ENCODE measurements at regions not wholly inside any gene's neighbourhood (a gene's known extent, or its start where the extent isn't known, plus 50 kb on each side); places are given as distances from the start of the nearest gene placed in this dataset.

- H3K36me3 ChIP-seq (ENCODE audit: control insufficient read depth in 2 of 2, insufficient read depth in 2 of 2, low read length in 1 of 2): no peaks in the 10 kb centered on the region
- ATAC-seq (no peak), FAIRE-seq (no peak), DNase-seq (ENCODE audit: low read depth, low spot score) (no peak)
- ChIA-PET RAD21 (ENCODE audit: unreplicated experiment) (no interaction called here), SMC1A (ENCODE audit: uncharacterized antibody, unreplicated experiment) (no interaction called here), CTCF (no interaction called here), POLR2A (no interaction called here)
- H3K9me3 ChIP-seq (replicated peaks; ENCODE audit: control insufficient read depth, insufficient read depth, low read length): no peaks in the 10 kb centered on the region
- in situ Hi-C loops (cut with MboI) (no loop called here), intact Hi-C loops (cut with micrococcal nuclease; ENCODE audit: unreplicated experiment) (no loop called here)
- 17% methylated on average over 3 of the region's 3 CpGs for WGBS (ENCODE audit: insufficient coverage, insufficient replicate concordance, low lambda C conversion rate, missing lambda C conversion rate)
- no peak overlapping the region for H3K27ac ChIP-seq (ENCODE audit: control insufficient read depth, insufficient read depth)
- H3K79me2 ChIP-seq (ENCODE audit: control insufficient read depth, insufficient read depth, low read length): no peaks in the 10 kb centered on the region
- no peaks in the 10 kb centered on the region for H4K20me1 ChIP-seq (ENCODE audit: control insufficient read depth, insufficient read depth)
- TF ChIP-seq FOXK2 (IDR thresholded peaks at IDR 0.05) (no peak), STAT3 (IDR thresholded peaks at IDR 0.05; ENCODE audit: low read depth, low read length) (no peak), MYC (IDR thresholded peaks at IDR 0.05; ENCODE audit: insufficient read depth, insufficient read length, insufficient replicate concordance, low read length, severe bottlenecking) (no peak), CBX3 (IDR thresholded peaks at IDR 0.05; ENCODE audit: borderline replicate concordance, low read depth) (no peak), RELA (IDR thresholded peaks at IDR 0.05; ENCODE audit: borderline replicate concordance, partially characterized antibody) (no peak), MEF2A (IDR thresholded peaks at IDR 0.05; ENCODE audit: insufficient read depth, low read depth, low read length) (no peak), SRF (IDR thresholded peaks at IDR 0.05; ENCODE audit: low read depth in 2 of 2, low read length in 2 of 2) (no peak), KAT2A (conservative IDR thresholded peaks at IDR 0.05; ENCODE audit: control insufficient read depth, low read depth, low read length) (no peak)
- no peak overlapping the region for H3K4me2 ChIP-seq (ENCODE audit: control insufficient read depth, insufficient read depth)
- H3K4me1 ChIP-seq (ENCODE audit: control insufficient read depth, insufficient read depth, low read length): no peaks in the 10 kb centered on the region
- no peak overlapping the region for H3K9ac ChIP-seq (ENCODE audit: control insufficient read depth, insufficient read depth, low read length)
- H2AFZ ChIP-seq (ENCODE audit: control insufficient read depth, low read depth, low read length): no peak overlapping the region
- BruUV-seq (replicated peaks): no TSS peak
- no peaks in the 10 kb centered on the region for H3K27me3 ChIP-seq (replicated peaks in 1 of 2; ENCODE audit: control insufficient read depth in 2 of 2, insufficient read depth in 2 of 2, low read length in 1 of 2)
- no peak overlapping the region for H3K4me3 ChIP-seq
These were observed 136.5 kb downstream of the TFCP2L1 start for GRCh38 chr2:121148481-121148880.

- no peak for ATAC-seq
- intact Hi-C loops (cut with micrococcal nuclease; ENCODE audit: unreplicated experiment): no loop called here
- H3K79me2 ChIP-seq (ENCODE audit: control insufficient read depth, insufficient read depth, low read length): no peaks in the 10 kb centered on the region
- H2AFZ ChIP-seq (ENCODE audit: control insufficient read depth, low read depth, low read length): no peak overlapping the region
- H3K27ac ChIP-seq (ENCODE audit: control insufficient read depth, insufficient read depth): no peak overlapping the region
- in situ Hi-C loops (cut with MboI): no loop called here
- no peaks in the 10 kb centered on the region for H3K9me3 ChIP-seq (replicated peaks; ENCODE audit: control insufficient read depth, insufficient read depth, low read length)
- BruUV-seq (replicated peaks): no TSS peak
- H3K9ac ChIP-seq (ENCODE audit: control insufficient read depth, insufficient read depth, low read length): no peak overlapping the region
- FAIRE-seq: no peak
- H3K27me3 ChIP-seq (replicated peaks in 1 of 2; ENCODE audit: control insufficient read depth in 2 of 2, insufficient read depth in 2 of 2, low read length in 1 of 2): no peaks in the 10 kb centered on the region
- no peak for DNase-seq (ENCODE audit: low read depth, low spot score)
- H4K20me1 ChIP-seq (ENCODE audit: control insufficient read depth, insufficient read depth): no peaks in the 10 kb centered on the region
- CTCF ChIA-PET: no interaction called here
- SMC1A ChIA-PET (ENCODE audit: uncharacterized antibody, unreplicated experiment): interaction anchor here (0.5 kb wide), 1 partner anchor 81 kb away, joined by 3 read pairs; no protein-coding TSS in a partner anchor
- no peaks in the 10 kb centered on the region for H3K36me3 ChIP-seq (ENCODE audit: control insufficient read depth in 2 of 2, insufficient read depth in 2 of 2, low read length in 1 of 2)
- POLR2A ChIA-PET: no interaction called here
- H3K4me2 ChIP-seq (ENCODE audit: control insufficient read depth, insufficient read depth): no peak overlapping the region
- RAD21 ChIA-PET (ENCODE audit: unreplicated experiment): no interaction called here
- H3K4me3 ChIP-seq: no peak overlapping the region
- no peaks in the 10 kb centered on the region for H3K4me1 ChIP-seq (ENCODE audit: control insufficient read depth, insufficient read depth, low read length)
- 87% methylated on average over 4 of the region's 4 CpGs for WGBS (ENCODE audit: insufficient coverage, insufficient replicate concordance, low lambda C conversion rate, missing lambda C conversion rate)
- TF ChIP-seq ZZZ3 (IDR thresholded peaks at IDR 0.05; ENCODE audit: control insufficient read depth, insufficient read length, low read depth): no peak
- TF ChIP-seq, protein P1, sequence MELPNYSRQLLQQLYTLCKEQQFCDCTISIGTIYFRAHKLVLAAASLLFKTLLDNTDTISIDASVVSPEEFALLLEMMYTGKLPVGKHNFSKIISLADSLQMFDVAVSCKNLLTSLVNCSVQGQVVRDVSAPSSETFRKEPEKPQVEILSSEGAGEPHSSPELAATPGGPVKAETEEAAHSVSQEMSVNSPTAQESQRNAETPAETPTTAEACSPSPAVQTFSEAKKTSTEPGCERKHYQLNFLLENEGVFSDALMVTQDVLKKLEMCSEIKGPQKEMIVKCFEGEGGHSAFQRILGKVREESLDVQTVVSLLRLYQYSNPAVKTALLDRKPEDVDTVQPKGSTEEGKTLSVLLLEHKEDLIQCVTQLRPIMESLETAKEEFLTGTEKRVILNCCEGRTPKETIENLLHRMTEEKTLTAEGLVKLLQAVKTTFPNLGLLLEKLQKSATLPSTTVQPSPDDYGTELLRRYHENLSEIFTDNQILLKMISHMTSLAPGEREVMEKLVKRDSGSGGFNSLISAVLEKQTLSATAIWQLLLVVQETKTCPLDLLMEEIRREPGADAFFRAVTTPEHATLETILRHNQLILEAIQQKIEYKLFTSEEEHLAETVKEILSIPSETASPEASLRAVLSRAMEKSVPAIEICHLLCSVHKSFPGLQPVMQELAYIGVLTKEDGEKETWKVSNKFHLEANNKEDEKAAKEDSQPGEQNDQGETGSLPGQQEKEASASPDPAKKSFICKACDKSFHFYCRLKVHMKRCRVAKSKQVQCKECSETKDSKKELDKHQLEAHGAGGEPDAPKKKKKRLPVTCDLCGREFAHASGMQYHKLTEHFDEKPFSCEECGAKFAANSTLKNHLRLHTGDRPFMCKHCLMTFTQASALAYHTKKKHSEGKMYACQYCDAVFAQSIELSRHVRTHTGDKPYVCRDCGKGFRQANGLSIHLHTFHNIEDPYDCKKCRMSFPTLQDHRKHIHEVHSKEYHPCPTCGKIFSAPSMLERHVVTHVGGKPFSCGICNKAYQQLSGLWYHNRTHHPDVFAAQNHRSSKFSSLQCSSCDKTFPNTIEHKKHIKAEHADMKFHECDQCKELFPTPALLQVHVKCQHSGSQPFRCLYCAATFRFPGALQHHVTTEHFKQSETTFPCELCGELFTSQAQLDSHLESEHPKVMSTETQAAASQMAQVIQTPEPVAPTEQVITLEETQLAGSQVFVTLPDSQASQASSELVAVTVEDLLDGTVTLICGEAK (IDR thresholded peaks at IDR 0.05; ENCODE audit: borderline replicate concordance): no peak
- TF ChIP-seq, protein P2, sequence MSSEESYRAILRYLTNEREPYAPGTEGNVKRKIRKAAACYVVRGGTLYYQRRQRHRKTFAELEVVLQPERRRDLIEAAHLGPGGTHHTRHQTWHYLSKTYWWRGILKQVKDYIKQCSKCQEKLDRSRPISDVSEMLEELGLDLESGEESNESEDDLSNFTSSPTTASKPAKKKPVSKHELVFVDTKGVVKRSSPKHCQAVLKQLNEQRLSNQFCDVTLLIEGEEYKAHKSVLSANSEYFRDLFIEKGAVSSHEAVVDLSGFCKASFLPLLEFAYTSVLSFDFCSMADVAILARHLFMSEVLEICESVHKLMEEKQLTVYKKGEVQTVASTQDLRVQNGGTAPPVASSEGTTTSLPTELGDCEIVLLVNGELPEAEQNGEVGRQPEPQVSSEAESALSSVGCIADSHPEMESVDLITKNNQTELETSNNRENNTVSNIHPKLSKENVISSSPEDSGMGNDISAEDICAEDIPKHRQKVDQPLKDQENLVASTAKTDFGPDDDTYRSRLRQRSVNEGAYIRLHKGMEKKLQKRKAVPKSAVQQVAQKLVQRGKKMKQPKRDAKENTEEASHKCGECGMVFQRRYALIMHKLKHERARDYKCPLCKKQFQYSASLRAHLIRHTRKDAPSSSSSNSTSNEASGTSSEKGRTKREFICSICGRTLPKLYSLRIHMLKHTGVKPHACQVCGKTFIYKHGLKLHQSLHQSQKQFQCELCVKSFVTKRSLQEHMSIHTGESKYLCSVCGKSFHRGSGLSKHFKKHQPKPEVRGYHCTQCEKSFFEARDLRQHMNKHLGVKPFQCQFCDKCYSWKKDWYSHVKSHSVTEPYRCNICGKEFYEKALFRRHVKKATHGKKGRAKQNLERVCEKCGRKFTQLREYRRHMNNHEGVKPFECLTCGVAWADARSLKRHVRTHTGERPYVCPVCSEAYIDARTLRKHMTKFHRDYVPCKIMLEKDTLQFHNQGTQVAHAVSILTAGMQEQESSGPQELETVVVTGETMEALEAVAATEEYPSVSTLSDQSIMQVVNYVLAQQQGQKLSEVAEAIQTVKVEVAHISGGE (CRISPR knock-in tag; IDR thresholded peaks at IDR 0.05): no peak
- TF ChIP-seq TCF12 (IDR thresholded peaks at IDR 0.05; ENCODE audit: low read depth, low read length): no peak
These were observed 135.6 kb downstream of the TFCP2L1 start for GRCh38 chr2:121149384-121149783.
